Stimulated activated CD8-positive, alpha-beta memory T cell treated with anti-CD3 and anti-CD28 coated beads, Interleukin-12 subunit alpha, Interleukin-12 subunit beta, amount 100 ng/mL, for 24 hours (primary cell): ENCODE measurements at regions not wholly inside any gene's neighbourhood (a gene's known extent, or its start where the extent isn't known, plus 50 kb on each side); places are given as distances from the start of the nearest gene placed in this dataset.
"Not testable (repeated sequence)": the region's sequence is repeated elsewhere in the genome, so short reads cannot be mapped to it uniquely, and the experiment has no call there.

ENCODE experiments used
- DNase-seq: peaks from one replicate; pipeline ENCODE4 v3.0.0-alpha.2; 2020; ENCODE audit errors: extremely low read depth

DNA sequence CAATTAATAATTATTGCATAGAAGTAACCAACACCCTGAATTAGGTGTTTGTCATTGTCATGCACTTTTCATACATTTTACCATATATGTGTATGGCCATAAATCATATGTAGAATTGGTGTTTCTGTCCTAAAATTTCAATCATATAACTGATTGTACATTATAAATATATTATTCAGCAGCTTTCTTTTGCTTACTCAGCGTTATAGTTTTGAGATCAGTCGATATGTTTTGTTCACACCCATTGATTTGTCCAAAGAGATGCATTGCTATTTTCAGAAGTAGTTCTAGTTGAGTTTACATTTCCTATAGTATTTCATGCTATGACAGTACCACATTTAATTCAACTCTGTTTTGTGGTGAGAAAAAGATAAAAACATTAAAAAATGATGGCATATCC, 50.5 kb upstream of the PARP4 start:
- no peak for DNase-seq

DNA sequence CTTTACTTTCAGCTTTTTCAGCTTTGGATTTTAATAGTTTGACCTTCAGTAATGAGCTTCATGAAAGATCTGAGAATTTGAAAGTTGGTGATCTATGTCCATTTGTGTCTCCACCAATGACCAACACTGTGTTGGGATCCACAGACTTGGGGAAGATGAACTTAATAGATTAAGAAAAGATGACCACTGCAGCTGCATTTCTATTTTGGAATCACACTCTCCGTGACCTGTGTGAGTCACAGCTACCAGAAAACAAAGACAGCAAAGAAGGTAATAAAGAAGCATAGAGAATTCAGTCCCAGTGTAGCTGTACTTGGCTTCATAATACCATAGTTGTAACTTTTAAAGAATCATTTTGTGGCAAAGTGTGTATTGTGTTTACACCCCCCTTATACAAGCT, 51.4 kb upstream of the PARP4 start:
- DNase-seq = not testable (repeated sequence)

DNA sequence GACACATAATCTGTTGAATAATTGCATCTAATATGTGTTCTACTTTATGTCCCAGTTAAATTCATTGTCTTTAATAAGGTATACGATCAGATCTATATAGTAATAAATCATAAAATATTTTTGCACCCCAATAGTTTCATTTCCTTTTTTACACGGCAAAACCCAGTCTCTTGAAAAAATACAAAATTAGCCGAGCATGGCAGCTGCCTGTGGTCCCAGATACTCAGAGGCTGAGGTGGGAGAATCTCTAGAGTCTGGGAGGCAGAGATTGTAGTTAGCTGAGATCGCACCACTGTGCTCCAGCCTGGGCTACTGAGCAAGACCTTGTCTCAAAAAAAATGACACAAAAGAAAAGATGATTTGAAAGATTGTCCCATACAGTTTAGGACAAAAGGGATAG, 52.3 kb upstream of the PARP4 start:
- no peak for DNase-seq

DNA sequence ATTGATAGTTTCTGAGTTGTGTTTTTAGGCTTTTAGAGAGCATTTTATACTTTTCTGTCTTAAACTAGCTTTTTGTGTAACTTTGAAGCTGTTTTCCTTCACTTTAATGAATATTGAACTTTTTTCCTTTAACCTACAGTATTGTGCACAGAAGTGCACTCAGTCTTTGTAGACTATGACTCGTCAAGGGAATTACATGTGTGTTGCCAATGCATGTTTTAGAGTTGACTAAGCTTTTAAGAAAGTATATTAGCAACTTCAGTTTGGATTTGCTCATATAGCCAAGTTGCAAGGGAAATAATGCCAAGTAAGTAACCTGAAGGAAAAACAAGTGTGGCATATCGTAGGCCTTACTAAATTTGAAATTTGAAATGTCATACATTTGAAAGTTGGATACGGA, 55.0 kb upstream of the PARP4 start:
- DNase-seq = not testable (repeated sequence)

DNA sequence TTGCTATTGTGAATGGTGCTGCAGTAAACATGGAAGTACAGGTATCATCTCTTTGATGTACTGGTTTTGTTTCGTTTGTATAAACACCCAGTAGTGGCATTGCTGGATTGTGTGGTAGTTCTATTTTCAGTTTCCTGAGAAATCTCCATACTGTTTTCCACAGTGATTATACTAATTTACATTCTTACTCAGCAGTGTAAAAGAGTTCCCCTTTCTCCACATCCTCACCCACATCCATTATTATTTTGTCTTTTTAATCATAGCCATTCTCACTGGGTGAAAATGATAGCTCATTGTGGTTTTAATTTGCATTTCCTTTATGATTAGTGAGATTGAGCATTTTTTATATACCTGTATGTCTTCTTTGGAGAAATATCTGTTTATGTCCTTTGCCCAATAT, 62.3 kb upstream of the PARP4 start:
- DNase-seq = no peak

DNA sequence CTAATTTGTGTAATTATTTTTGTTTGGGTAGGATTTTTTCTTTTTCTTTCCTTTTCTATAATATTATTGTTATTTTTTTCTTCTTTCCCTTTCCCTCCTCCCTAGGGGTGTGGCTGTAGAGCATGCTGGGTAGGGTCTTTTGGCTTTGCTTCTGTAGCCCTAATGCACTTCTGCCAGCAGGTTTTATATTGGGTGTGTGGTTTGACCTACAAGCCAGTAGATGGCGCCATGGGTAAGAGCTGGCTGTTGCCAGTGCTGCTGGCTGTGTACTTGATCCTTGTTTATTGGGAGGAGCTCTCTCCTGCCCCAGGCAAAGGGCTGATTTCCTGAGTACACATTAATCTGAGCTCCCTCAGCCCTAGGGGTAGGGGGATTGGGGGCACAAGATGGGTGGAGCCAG, 67.7 kb upstream of the PARP4 start:
- not testable (repeated sequence) for DNase-seq

DNA sequence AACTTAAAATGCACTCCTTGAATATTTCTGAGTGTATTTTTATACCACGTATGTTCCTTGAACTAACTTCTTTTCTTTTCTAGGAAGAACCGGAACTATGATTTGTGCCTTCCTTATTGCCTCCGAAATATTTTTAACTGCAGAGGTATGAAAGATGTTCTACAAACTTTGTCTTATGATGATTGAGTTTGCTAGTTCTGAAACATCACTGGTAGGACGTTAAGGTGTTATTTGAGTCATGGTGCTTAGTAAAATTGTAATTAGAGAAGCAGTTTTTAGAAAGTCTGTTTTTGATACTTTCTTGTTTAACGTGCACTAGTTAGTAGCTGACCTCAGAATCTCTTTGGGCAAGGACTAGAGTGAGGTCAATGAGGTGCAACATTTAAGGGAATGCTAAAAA, 69.0 kb upstream of the PARP4 start:
- not testable (repeated sequence) for DNase-seq

DNA sequence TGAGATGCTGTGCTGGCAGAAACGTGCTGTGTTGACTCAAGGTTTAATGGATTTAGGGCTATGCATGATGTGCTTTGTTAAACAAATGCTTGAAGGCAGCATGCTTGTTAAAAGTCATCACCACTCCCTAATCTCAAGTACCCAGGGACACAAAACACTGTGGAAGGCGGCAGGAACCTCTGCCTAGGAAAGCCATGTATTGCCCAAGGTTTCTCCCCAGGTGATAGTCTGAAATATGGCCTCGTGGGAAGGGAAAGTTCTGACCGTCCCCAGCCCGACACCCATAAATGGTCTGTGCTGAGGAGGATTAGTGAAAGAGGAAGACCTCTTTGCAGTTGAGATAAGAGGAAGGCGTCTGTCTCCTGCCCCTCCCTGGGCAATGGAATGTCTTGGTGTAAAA, 79.1 kb upstream of the PARP4 start:
- DNase-seq = not testable (repeated sequence)

DNA sequence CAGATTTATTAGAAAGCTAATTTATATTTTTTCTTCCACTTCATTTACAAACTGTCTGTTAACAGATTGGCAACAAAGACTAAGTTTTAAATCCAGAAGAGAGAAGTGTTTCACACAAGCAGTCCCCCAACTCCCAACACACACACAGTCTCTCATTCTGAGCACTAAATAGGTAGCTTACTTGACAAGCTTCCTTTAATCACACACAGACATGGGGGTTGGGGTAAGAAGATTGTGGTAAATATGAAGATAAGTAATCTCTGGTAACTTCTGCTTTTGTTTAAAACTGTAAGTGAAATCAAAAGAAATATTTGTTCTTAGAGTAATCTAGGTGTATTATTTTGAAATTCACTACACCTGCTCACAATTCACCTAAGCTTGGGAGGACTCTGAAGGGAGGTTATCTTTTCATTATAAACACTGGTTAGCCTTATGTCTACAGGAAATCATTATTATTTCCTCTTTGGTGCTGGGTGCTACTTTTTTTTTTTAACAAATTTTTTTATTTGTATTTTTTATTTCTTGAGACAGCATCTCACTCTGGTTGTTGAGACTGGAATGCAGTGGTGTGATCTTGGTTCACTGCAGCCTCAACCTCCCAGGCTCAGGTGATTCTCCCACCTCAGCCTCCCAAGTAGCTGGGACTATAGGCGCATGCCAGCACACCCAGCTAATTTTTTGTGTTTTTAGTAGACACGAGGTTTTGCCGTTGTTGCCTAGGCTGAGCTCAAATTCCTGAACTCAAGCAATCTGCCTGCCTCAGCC, 82.1 kb upstream of the ATP12A start:
- DNase-seq = not testable (repeated sequence)

DNA sequence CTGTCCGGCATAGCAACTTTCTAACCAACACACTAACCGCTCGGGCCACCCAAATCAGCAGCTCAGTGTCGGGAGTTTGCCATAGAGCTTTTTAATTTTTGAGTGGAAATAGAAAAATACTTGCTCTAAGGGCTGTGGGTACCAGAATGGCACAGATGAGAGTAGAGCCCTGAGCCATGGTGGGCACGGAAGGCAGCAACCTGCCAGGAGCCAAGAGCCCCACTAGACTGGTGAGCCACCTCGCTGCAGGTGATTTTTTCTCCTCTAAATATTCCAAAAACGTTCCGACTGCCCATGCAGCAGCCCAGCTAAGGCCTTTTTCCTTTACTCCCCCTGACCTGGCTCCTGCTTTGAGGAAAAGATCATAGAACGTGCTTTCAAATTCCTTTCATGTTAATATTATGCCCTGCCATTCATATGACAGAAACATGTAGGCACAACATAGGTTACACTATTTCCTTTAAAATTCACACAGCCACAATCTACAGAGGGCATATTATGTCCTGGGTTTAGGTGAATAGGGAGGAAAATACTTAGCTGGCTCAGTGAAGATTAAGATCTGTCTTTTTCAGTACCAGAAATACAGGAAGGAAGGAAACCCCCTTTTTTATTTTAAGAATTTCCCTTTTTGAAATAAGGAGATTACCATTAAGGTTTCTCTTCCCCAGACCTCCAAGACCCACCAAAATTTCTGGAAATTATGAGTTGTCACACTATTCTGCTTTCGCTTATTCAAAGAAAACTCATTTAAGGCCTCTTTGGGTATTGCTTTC, 81.0 kb upstream of the ATP12A start:
- not testable (repeated sequence) for DNase-seq

DNA sequence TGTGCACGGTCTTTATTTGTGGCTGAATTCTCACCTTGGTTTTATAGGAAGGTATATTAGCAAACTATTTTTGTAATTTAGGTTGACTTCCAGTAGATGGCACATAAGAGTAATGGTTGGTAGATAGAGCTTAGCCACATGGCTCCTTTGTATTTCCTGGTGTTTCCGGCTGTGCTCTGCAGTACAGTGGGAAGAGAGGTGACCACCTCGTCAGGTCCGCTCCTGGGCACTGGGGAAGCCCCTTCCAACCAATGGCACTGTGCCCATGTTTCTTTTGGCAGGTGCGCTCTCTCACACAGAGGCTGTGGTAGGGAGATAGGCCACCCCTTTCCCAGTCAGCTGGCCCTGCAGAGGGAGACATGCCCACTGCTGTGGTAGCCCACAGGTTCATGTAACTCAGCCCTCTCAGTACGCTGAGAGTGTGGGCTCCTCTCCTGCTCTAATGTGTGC, 74.3 kb upstream of the ATP12A start:
- DNase-seq = no peak

DNA sequence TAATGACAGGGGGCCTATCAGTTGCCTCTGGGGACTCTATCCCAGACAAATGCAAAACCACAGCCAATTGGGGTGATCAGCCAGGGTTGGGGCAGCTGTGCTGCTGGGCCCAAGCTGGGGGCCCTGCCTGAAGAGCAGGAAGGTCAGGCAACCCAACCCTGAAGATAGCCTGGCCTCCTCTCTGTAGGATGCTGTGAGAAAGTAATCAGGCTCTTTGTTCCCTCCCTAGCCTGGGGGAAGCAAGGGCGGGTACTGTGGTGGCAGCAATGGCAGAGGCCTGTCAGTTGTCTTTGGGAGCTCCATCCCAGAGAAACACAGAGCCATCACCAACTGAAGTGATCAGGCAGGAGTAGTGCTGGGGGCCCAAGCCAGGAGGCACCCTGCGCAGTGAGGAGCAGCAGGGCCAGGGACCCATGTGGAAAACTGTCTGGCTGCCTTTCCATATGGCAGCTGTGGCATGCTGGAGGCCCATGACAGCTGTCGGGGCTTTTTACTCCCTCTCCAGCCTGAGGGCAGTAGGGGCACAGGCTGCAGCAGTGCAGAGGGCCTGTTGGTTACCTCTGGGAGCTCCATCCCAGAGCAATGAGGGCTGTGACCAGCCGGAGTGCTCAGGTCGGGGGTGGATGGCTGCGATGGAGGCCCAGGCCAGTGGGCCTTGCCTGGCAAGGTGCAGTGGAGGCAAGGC, 73.6 kb upstream of the ATP12A start:
- no peak for DNase-seq

DNA sequence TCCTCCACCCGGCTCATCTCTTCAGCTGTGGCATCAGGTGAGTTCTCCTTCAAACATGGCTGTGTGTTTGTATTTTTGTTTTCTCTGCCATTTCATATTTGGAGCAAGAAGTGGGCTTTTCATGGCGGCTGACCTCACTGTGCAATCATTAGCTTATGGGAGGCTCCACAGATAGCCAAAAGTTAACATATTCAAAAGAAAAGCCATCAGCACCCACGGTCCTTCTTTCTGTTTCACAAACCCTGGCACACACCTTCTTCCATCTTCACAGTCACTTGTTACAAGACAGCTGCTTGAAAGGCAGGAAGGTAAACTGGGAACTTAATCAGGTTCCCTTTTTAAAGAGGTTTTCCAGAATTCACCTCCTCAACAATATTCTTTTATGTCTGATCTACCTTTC, 69.3 kb upstream of the ATP12A start:
- DNase-seq = no peak

DNA sequence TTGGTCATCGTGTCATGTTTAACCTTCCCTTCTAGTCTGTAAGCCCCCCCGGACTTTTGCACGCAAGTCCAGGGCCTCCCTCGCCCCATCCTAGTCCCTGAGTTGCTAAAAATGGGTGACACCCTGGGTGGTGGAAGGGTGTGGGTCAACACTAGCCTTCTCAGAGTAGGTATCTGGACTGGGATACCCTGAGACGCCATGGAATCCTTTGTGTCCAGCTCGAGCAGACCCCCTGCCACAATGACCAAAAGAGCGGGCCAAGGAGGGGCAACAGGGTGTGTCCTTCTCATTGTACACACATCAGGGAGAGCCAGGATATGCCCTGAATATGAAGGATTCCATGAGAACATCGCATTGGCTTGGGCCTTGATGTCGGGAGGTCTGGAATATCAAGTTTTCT, 67.5 kb upstream of the ATP12A start:
- no peak for DNase-seq

DNA sequence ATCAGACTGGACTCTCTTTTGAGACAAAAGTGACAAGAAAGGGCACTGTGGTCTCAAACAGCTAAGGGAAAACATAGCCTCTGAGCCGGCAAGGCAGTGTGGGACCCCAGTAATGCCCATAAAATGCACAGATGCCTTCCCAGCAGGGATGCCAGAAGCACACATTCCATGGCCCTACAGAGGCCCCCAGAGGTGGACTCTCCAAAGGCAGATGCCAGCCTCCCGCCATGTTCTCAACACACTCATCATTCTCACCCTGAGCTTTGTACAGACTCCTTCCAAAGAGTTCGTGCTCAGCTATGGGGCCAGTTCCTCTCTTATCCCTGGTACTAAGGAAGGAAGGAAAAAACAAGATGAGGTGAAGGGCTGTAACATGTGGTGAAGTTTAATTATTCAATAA, 67.1 kb upstream of the ATP12A start:
- no peak for DNase-seq

DNA sequence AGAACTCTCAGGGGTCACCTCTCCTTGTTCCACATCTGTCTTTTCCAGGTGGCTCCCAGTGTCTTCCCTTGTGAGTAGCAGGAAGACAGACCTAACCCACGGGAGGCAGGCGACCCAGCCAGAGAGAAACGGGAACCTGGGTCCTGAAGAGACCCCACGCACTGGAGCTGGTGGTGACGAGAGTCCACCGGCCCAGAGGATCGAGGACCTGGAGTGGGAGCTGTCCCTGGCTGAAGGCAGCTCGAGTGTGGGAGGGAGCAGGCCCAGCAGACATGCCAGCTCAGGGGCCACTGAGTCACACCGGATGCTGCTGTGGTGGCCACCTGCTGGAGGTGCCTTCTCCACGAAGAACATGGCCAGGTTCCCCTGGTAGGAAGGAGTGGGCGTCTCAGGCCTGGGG, 66.5 kb upstream of the ATP12A start:
- DNase-seq = no peak

DNA sequence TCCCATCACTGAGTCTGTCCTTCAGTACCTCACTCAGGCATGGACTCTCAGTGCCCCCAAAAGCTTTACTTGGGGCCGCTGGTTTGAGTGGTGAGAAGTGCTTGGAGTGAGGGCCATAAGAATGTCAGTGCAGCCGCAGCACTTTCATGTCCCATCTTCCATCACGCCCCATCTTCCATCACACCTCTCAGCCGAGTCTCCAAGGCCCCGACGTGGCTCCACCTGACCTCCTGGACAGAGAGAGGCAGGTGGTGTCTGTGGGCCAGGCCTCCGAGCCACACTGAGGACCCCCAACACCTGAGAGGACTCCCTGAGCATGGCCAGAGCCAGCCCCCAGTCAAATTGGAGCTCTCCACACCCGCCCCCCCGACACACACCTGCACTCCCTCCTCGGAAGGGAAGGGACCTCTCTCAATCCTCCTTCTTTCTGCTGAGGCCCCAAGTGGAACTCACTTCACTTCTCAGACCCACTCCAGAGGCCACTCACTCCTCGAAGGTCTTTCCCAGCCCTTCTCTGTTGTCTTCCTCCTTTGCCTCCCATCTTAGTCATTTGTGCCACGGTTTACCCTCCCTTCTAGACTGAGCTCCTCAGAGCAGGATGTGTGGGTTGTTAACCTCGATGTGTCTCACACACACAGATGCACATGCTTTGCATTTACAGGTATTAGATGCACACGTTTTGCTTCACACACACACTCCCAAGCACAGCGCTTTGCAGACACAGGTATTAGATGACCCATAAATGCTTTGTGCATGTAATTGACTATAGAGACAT, 65.7 kb upstream of the ATP12A start:
- no peak for DNase-seq

DNA sequence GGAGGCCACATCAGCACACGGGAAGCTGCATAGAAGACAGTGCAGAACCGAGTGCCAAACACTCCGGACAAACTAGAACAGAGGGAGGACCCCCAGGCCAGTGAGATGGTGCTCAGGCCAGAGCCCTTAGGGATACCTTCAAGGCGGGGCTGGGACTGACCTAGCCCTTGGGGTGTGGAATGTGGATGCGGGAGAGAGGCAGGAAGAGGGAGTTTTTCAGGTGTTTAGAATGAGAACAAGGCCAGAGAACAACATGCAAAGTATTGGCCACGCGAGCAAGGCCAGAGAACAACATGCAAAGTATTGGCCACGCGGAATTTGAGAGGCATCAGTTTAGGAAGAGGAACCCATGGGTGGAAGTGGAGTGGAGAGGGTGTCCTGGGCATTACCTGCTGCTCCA, 65.1 kb upstream of the ATP12A start:
- no peak for DNase-seq

DNA sequence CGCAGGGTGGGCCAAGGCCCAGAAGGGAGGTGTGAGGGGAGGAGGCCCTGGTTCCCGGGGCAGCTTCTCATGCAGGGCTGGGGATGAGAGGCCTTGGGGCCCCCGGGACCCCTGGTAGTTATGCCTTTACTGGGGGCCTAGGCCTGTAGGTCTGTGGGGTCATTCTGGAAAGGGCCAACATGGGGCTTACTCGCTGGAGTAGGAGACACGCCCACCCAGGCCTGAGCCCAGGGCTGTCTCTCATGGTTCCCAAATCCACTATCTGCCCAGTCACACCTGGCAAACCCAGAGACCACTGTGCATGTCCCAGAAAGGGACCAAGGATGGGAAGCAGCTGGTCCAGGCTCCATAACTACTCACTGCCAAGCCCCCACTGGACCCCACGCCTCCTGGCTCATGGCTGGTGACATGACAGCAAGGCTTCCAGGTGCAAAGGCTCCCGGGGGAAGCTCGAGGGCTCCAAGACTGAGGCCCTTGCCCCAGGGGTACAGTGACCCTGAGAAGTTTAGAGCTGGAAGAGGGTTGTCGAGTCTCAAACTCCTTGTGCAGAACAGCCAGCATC, 64.2 kb upstream of the ATP12A start:
- DNase-seq = no peak

DNA sequence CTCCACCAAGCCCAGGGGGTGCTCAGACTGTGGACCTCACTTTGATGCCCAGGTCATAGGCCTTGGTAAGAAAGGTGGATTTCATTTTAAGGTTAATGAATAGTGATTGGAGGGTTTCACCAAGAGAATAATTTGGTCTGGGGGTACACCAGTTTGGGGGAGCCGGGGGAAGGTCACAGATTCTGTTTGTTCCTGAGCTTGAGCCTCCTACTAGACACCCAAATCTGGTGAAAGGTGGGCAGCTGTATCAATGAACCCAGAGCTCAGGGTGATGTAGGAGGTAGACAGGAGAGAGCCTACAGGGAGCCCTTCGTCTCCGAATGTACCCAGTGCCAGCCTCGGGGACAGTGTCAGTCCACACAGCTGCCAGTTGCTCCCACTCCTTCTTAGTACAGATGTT, 63.7 kb upstream of the ATP12A start:
- DNase-seq = no peak

DNA sequence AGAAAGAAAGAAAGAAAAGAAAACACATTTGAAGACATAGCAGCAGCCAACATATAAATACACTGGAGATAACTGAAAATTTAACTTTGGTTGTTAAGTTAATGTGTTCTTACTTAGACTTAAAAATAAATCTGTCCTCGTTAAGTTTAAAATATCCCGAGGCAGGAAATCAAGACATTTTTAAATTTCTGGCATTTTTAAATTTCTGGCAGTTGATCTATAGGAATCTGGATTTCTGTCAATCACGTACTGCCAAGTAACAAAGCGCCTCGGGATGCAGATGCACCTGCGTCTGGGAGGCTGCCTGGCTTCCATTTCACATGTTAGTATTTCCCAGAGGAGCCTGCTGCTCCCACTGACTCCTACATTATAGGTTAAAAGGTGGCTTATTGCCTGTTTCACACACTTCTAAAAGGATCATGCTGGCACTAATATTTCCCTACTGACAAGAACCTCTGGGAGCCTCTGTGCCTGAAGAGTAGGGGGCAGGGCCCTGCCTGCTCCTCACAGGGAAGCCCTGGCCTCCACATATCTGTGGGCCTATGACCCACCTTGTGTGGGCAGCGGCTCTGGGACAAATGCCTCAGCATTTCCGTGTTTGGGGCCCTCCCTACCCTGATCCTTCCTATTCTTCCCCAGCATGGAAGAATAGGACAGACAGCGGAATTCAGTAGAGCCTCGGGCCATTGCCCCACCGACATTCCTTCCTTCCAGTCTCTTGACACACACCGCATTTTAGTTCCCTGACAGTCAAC, 62.8 kb upstream of the ATP12A start:
- DNase-seq = no peak
